Esophagus squamous epithelium (tissue), 5 donors: ENCODE measurements at regions not wholly inside any gene's neighbourhood (a gene's known extent, or its start where the extent isn't known, plus 50 kb on each side); places are given as distances from the start of the nearest gene placed in this dataset.

Source experiments
- DNase-seq: peaks from one replicate; lab custom pipeline; 2025; lab: John Stamatoyannopoulos, UW
- H3K27ac ChIP-seq, 4 donors: fragments of 200-600 bp; sonication (generic); one replicate each; pipeline ENCODE4 v1.5.1; 2016 to 2019; ENCODE audit warnings: mild to moderate bottlenecking in 1 of 4
- H3K27me3 ChIP-seq, 4 donors: fragments of 200-600 bp; sonication (generic); 1 replicate in 3 of 4; 2 replicates in 1 of 4; pipeline versions ENCODE4 v1.5.1 to v1.6.0; 2017 to 2021; ENCODE audit warnings: antibody characterized with exemption in 1 of 4
- H3K36me3 ChIP-seq, 3 donors: fragments of 200-600 bp; sonication (generic); one replicate each; pipeline ENCODE4 v1.5.1; 2016 to 2019
- H3K4me1 ChIP-seq, 3 donors: fragments of 200-600 bp; sonication (generic); one replicate each; pipeline ENCODE4 v1.5.1; 2017 to 2019
- H3K4me3 ChIP-seq, 4 donors: fragments of 200-600 bp; sonication (generic); 1 replicate in 3 of 4; 2 replicates in 1 of 4; pipeline ENCODE4 v1.5.1; 2016 to 2019; ENCODE audit warnings: mild to moderate bottlenecking in 2 of 4, moderate library complexity in 1 of 4
- H3K9me3 ChIP-seq, 3 donors: fragments of 200-600 bp; sonication (generic); one replicate each; pipeline ENCODE4 v1.5.1; 2016 to 2019
- POLR2A ChIP-seq, 4 donors: fragments of 450-650 bp; IDR thresholded peaks; one replicate each; pipeline ENCODE4 v1.6.1; 2017; ENCODE audit warnings: antibody characterized with exemption in 4 of 4, mild to moderate bottlenecking in 4 of 4, moderate library complexity in 3 of 4
- WGBS, 2 donors: methylation state at CpG; one replicate each; pipeline ENCODE4 v1.1.5; 2018; 5-methylcytosine and 5-hydroxymethylcytosine counted together
- intact Hi-C: fragments of 100-400 bp; cut with DNase I; formaldehyde crosslinking; loops from one replicate; pipeline ENCODE4 v1.15.0; 2022
- TF ChIP-seq, protein P1 (sequence below), 6 experiments: fragments of 450-650 bp in 4 of 6; fragments of 200-600 bp in 2 of 6; sonication (generic) in 2 of 6; IDR thresholded peaks; one replicate each; pipeline ENCODE4 v1.5.1; 2016 to 2019; ENCODE audit warnings: antibody characterized with exemption in 6 of 6, mild to moderate bottlenecking in 4 of 6, moderate library complexity in 4 of 6
- donor health status: DM: yes; HTN: yes; CAD: no.

DNA sequence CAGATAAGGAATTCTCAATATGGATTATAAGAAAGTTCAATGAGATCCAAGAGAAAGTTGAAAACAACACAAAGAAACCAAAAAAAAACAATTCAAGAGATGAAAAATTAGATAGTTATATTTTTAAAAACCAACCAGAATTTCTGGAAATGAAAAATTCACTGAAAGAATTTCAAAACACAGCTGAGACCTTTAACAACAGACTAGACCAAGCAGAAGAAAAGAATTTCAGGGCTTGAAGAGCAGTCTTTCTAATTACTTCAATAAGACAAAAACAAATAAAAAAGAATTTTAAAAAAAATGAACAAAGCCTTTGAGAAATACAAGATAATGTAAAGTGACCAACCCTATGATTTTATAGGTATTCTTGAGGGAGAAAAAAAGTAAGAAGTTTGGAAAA is 155.4 kb downstream of the ZMAT3 start:
- Histone ChIP-seq H3K27ac (no peak overlapping the region), H3K4me3 (no peak overlapping the region), H3K36me3 (no peaks in the 10 kb centered on the region), H3K4me1 (no peaks in the 10 kb centered on the region), H3K27me3 (no peaks in the 10 kb centered on the region), H3K9me3 (peaks cover 0 to 4% (median 3%) of the 10 kb centered on the region in 3 donors)
- intact Hi-C loops = no loop called here
- TF ChIP-seq, protein P1, sequence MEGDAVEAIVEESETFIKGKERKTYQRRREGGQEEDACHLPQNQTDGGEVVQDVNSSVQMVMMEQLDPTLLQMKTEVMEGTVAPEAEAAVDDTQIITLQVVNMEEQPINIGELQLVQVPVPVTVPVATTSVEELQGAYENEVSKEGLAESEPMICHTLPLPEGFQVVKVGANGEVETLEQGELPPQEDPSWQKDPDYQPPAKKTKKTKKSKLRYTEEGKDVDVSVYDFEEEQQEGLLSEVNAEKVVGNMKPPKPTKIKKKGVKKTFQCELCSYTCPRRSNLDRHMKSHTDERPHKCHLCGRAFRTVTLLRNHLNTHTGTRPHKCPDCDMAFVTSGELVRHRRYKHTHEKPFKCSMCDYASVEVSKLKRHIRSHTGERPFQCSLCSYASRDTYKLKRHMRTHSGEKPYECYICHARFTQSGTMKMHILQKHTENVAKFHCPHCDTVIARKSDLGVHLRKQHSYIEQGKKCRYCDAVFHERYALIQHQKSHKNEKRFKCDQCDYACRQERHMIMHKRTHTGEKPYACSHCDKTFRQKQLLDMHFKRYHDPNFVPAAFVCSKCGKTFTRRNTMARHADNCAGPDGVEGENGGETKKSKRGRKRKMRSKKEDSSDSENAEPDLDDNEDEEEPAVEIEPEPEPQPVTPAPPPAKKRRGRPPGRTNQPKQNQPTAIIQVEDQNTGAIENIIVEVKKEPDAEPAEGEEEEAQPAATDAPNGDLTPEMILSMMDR (IDR thresholded peaks at IDR 0.05) = no peak
- no peak for TF ChIP-seq POLR2A (IDR thresholded peaks at IDR 0.05)
- no peak for DNase-seq

DNA sequence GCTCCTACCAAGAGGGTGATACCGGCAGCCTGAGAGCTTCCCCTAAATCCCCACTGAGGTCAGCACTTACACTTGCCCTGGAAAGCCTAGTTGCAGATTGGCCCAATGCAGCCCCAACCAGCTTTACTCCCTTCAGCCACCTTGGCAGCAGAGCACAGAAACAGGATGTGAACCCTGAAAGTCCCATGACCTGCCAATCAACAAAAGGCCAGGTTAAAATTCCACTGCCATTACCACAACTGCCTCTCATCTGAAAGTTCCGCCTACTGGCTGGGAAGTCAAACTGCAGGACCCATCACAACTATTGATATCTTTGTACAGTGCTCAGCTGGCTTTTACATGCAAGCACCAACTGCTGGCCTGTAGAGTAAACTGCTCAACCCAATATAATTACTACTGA is 156.2 kb downstream of the ZMAT3 start:
- Histone ChIP-seq H3K9me3 (peaks cover 0 to 4% (median 3%) of the 10 kb centered on the region in 3 donors), H3K36me3 (no peaks in the 10 kb centered on the region), H3K4me1 (no peaks in the 10 kb centered on the region), H3K4me3 (no peak overlapping the region), H3K27me3 (no peaks in the 10 kb centered on the region), H3K27ac (no peak overlapping the region)
- intact Hi-C loops = no loop called here
- no peak for DNase-seq
- 93 to 94% methylated on average over 1 to 2 of the region's 2 CpGs for WGBS, 2 donors
- TF ChIP-seq, protein P1 (IDR thresholded peaks at IDR 0.05) = no peak
- no peak for TF ChIP-seq POLR2A (IDR thresholded peaks at IDR 0.05)

DNA sequence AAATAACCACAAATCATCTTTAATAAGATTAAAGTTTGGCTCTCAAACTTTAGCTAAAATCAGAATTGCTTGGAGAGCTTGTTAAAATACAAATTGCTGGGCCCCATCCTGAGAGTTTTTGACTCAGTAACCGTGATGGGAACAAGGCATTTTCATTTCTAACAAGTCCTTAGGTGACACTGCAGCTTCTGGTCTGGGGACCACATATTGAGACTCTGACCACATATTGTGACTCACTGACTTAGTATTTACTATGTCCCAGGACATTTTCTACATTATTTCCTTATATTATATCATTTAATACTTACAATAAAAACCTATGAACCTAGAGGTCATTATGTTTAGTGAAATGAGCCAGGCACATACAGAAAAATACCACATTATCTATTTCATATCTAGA is 164.5 kb downstream of the ZMAT3 start:
- DNase-seq = no peak
- TF ChIP-seq POLR2A (IDR thresholded peaks at IDR 0.05) = no peak
- TF ChIP-seq, protein P1 (IDR thresholded peaks at IDR 0.05) = no peak
- Histone ChIP-seq H3K9me3 (no peaks in the 10 kb centered on the region), H3K27ac (no peak overlapping the region), H3K4me1 (no peaks in the 10 kb centered on the region), H3K27me3 (no peaks in the 10 kb centered on the region), H3K4me3 (no peak overlapping the region), H3K36me3 (no peaks in the 10 kb centered on the region)
- intact Hi-C loops = no loop called here
- WGBS, 2 donors = 60 to 83% methylated on average over 1 of the region's 1 CpG

DNA sequence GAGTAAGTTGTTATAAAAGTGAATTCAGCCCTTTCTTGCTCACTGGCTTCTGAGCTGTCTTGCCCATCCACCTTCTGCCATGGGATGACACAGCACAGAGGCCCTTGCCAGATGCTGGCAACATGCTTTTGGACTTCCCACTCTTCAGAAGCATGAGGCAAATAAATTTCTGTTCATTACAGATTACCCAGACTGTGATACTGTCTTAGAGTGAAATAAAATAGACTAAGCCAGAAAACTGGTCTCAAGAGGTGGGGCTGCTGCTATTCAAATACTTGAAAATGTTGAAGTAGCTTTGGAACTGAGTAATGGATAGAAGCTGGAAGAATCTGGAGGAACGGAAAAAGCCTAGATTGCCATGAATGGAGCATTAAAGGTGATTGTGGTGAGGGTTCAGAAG is 170.4 kb downstream of the ZMAT3 start:
- DNase-seq = no peak
- 58 to 91% methylated on average over 1 of the region's 1 CpG for WGBS, 2 donors
- intact Hi-C loops = no loop called here

DNA sequence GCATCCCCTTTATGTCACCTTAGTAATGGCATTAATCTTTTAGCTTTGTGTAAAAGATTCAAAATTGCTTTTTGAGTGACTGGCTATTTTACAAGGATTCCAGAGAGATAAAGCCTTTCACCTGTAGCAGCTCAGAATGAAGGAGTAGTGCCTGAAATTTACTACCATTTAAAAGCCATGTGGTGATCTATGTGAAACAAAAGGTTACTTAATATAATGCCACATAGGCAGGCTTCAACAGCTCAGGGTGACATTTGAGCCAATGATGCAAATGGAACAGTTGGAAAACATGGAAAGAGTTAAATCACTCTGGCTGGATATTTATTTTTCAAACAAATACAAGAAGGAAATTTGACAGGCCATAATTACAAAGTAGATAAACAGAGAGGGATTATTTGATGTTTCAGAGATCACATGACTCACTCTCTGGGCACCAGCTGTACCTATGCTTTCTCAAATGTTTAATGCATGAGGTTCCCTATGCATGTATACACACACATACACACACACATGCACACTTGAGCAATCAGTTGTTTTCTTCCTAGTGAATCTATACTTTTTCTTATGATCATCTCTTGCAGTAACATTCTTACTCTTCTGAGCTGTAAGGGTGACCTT is 171.5 kb downstream of the ZMAT3 start:
- no peak for TF ChIP-seq POLR2A (IDR thresholded peaks at IDR 0.05)
- TF ChIP-seq, protein P1 (IDR thresholded peaks at IDR 0.05) = no peak
- Histone ChIP-seq H3K36me3 (no peaks in the 10 kb centered on the region), H3K4me3 (no peak overlapping the region), H3K9me3 (no peaks in the 10 kb centered on the region), H3K4me1 (no peaks in the 10 kb centered on the region), H3K27me3 (no peaks in the 10 kb centered on the region), H3K27ac (no peak overlapping the region)
- no peak for DNase-seq
- intact Hi-C loops = no loop called here

More for the DNA sequence above, 170.4 kb downstream of the ZMAT3 start:
- Histone ChIP-seq H3K4me3 (no peak overlapping the region), H3K27ac (no peak overlapping the region), H3K36me3 (no peaks in the 10 kb centered on the region), H3K9me3 (no peaks in the 10 kb centered on the region), H3K27me3 (no peaks in the 10 kb centered on the region), H3K4me1 (no peaks in the 10 kb centered on the region)
- TF ChIP-seq POLR2A (IDR thresholded peaks at IDR 0.05) = no peak
- TF ChIP-seq, protein P1 (IDR thresholded peaks at IDR 0.05) = no peak
